Keratinocyte (primary cell): ENCODE measurements at regions not wholly inside any gene's neighbourhood (a gene's known extent, or its start where the extent isn't known, plus 50 kb on each side); places are given as distances from the start of the nearest gene placed in this dataset.

ENCODE experiments used
- CTCF ChIP-seq, 3 experiments: IDR thresholded peaks in 1 of 3; conservative IDR thresholded peaks in 1 of 3; optimal IDR thresholded peaks in 1 of 3; 2 replicates in 2 of 3; 3 replicates in 1 of 3; pipeline versions ENCODE3 to v1.5.1; 2011; ENCODE audit warnings: low read length in 3 of 3, mild to moderate bottlenecking in 3 of 3, moderate library complexity in 2 of 3, control low read depth in 1 of 3, inconsistent platforms in 1 of 3; ENCODE audit not compliant: insufficient read depth in 2 of 3; ENCODE audit errors: extremely low read depth in 1 of 3
- EZH2 ChIP-seq: IDR thresholded peaks from one replicate; pipeline ENCODE4 v1.6.1; 2012; ENCODE audit warnings: inconsistent platforms, mild to moderate bottlenecking, low read length, moderate library complexity

GRCh38 chr18:54023471-54023870 lies 201.0 kb downstream of the MBD2 start:
- TF ChIP-seq CTCF (optimal IDR thresholded peaks at IDR 0.05 in 1 of 3, IDR thresholded peaks at IDR 0.05 in 1 of 3, conservative IDR thresholded peaks at IDR 0.05 in 1 of 3; ENCODE audit: extremely low read depth in 1 of 3, insufficient read depth in 2 of 3, low read length in 3 of 3) (no peak), EZH2 (no peak)
